ENCODE measurements at regions not wholly inside any gene's neighbourhood (a gene's known extent, or its start where the extent isn't known, plus 50 kb on each side); places are given as distances from the start of the nearest gene placed in this dataset.
"Not testable (repeated sequence)": the region's sequence is repeated elsewhere in the genome, so short reads cannot be mapped to it uniquely, and the experiment has no call there.

DNA sequence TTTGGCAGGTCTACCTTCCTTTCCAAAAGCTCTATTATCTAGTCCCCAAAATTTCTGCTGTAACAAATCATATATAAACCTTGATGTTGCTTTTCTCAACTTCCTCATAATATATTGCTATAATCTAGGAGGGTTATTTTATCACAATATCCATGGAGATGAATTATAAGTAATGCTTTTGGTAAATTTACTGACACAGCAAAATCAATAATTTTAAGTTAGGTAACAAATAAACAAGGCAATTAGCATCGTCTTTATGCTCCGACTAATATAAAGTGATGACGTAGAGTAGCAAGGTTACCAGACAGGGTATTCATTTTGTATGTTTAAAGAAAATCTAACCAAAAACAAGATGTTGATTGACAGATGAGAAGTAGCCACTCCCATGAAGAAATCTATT, 132.3 kb upstream of the ST8SIA4 start:
- no peak for DNase-seq (ENCODE audit: low spot score)

DNA sequence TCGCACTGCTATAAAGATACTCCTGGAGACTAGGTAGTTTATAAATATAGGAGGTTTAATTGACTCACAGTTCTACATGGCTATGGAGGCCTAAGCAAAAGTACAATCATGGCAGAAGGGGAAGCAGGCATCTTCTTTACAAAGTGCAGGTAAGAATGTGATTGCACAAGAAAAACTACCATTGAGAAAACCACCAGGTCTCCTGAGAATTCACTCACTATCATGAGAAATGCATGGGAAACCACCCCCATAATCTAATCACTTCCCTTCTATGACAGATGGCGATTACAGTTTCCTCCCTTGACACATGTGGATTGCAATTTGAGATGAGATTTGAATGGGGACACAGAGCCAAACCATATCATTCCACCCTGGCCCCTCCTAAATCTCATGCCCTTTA, 121.2 kb upstream of the ST8SIA4 start:
- no peak for DNase-seq (ENCODE audit: low spot score)

DNA sequence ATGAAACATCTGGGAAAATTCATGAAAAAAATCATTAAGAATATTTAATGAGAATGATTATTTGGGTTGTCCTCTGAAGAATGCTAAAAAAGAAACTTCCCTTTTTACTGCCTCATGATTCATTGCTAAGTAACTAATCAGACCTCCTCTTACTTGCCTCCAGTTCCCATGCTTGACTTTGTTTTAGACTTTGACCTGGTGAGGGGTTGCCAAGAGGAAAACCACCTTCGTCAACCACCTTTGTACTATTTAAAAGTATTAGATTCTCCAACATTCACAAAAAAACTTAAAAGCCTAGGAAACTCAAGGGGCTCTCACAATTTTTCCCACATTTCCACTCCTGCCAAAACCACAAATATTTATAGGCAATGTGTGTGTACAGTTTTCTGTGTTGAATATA, 115.2 kb upstream of the ST8SIA4 start:
- no peak for DNase-seq (ENCODE audit: low spot score)

DNA sequence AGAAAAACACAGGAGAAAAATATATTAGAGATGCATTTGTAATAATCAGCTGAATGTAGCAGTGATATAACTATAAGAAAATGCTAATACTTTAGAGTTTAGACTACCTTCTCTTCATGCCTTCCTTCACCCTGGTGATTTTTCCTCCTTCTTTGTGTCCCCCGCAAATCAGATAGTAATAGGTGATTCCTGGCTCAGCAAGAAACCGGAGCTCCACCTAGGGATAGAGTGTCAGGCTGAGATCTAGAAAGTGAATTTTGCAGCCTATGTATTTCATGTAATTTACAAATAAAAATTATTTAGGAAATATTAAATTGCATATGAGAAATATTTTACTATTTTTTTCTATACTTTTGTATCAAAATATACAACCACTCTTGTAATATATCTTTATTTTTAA, 109.8 kb upstream of the ST8SIA4 start:
- no peak for DNase-seq (ENCODE audit: low spot score)

DNA sequence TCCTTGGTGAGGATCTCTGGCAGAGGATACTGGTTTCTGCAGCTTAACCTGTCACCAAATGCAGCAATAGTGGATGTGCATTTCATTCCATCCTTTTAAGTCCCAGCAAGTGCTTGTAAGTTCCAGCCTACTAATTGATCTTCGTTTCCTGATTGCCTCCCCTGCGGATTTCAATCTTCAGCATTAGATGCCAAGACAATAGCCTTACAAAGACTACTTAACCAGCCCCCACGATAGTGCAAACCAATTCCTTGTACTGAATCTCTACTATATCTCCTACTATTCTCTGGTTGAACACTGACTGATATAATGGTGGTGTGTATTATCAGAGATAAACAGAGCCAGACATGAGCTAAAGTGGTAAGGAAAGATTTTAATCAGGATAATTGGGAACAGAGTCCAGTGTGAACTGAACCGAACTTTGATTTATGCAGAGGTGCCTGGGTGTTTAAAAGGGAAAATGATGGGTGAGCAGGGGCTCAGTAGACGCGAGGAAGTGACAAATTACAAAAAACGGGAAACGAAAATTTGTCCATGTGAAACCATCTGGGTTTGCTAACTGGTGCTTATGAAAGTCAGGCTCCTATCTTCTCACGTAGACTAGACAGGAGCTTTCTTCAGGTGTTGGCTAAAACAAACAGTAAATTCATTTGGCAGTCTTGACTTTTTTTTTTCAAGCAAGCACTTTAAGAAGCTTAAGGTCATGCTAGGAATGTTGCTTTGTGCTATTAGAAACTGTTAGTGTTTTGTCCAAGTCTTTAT, 106.9 kb upstream of the ST8SIA4 start:
- DNase-seq (ENCODE audit: low spot score) = no peak

DNA sequence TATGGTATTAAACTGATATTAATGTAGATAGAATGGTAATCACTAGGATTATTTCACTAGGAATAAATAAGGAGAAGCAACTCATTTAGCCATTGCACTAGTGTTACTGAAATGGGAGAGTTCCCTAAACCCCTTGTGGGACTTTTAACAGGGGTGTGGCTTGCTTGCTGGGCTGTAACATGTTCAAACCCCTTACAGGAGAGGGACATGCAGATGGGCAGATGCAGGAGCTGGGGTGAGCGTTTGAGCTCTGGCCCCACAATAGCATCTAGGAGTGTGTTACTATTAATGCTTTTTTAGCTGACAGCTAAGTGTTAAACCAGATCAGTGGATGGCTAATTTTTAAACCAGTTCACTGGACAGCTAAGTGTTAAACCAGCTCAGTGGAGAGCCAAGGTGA, 89.3 kb upstream of the ST8SIA4 start:
- no peak for DNase-seq (ENCODE audit: low spot score)

DNA sequence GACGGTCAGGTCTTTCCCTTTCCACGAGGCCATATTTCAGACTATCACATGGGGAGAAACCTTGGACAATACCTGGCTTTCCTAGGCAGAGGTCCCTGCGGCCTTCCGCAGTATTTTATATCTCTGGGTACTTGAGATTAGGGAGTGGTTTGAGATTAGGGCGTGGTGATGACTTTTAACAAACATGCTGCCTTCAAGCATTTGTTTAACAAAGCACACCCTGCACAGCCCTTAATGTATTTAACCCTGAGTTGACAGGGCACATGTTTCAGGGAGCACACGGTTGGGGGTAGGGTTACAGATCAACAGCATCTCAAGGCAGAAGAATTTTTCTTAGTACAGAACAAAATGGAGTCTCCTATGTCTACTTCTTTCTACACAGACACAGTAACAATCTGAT, 80.5 kb upstream of the ST8SIA4 start:
- DNase-seq (ENCODE audit: low spot score) = not testable (repeated sequence)

DNA sequence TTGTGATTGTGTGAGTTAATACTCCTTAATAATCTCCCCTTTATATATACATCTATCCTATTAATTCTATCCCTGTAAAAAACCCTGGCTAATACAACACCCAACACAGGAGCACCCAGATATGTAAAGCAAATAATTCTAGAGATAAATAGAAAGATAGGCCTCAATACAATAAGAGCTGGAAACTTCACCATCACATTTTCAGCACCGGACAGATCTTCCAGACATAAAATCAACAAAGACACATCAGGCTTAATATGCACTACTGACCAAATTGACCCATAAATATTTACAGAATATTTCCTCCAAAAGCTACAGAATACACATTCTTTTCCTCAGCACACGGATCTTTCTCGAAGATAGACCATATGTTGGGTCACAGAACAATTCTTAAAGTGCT, 71.0 kb upstream of the ST8SIA4 start:
- DNase-seq (ENCODE audit: low spot score) = no peak

DNA sequence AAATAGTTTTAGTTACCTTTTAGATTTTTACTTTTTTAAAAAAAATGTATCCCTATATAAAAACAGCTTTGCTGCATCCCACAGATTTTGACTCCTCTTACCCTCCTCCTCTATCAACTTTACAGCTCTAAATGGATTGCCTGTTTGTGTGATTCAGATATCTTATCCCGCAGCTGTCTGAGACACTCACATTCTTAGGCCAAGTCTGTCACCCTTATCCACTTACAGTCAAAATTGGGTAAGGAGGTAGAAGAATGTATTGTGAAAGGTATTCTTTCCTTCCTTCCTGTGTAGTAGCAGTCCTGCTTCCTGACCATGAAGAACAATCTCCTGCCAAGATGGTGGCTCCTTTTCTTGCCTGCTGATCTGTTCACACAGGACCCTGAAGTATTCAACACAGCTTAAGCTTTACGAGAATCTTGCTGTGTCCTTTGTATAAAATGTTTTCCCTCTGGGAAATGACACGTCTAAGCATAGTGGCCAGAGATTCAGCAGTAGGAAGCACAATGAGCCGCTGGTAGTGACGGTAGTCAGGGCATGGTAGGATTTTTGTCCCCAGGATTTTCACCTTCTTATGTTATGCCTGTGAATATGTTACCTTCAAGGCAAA, 67.7 kb upstream of the ST8SIA4 start:
- no peak for DNase-seq (ENCODE audit: low spot score)

DNA sequence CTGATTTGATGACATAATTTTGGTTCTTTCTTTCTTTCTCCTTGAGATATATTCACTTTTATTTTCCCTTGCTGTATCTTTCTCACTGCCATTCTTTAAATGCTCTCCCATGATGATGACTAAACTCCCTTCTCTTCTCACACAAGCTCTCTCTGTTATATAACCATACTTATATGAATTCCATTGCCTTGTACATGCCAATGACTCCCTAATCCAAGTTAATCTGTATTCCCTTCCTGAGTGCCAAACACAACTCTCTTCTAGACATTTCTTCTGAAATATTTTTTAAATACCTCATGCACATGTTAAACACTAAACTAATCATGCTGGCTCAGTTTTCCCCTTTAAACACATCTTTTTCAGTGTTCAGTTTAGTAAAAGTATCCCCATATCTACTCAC, 62.2 kb upstream of the ST8SIA4 start:
- no peak for DNase-seq (ENCODE audit: low spot score)

Data from HuH-7.5 (cell line).